ENCODE measurements at regions not wholly inside any gene's neighbourhood (a gene's known extent, or its start where the extent isn't known, plus 50 kb on each side); places are given as distances from the start of the nearest gene placed in this dataset.

- TF ChIP-seq, protein P1, sequence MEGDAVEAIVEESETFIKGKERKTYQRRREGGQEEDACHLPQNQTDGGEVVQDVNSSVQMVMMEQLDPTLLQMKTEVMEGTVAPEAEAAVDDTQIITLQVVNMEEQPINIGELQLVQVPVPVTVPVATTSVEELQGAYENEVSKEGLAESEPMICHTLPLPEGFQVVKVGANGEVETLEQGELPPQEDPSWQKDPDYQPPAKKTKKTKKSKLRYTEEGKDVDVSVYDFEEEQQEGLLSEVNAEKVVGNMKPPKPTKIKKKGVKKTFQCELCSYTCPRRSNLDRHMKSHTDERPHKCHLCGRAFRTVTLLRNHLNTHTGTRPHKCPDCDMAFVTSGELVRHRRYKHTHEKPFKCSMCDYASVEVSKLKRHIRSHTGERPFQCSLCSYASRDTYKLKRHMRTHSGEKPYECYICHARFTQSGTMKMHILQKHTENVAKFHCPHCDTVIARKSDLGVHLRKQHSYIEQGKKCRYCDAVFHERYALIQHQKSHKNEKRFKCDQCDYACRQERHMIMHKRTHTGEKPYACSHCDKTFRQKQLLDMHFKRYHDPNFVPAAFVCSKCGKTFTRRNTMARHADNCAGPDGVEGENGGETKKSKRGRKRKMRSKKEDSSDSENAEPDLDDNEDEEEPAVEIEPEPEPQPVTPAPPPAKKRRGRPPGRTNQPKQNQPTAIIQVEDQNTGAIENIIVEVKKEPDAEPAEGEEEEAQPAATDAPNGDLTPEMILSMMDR (IDR thresholded peaks at IDR 0.05) = no peak
- no peak for TF ChIP-seq POLR2AphosphoS5 (IDR thresholded peaks at IDR 0.05)
- no peak for TF ChIP-seq POLR2A (IDR thresholded peaks at IDR 0.05)
- no peak for TF ChIP-seq EP300 (IDR thresholded peaks at IDR 0.05)
- Histone ChIP-seq H3K4me1 (peaks cover 5 to 17% (median 13%) of the 10 kb centered on the region in 4 donors), H3K4me3 (no peak overlapping the region), H3K27ac (no peak overlapping the region), H3K9me3 (no peaks in the 10 kb centered on the region), H3K36me3 (no peaks in the 10 kb centered on the region), H3K27me3 (no peaks in the 10 kb centered on the region)
- DNase-seq (no peak), ATAC-seq (ENCODE audit: low FRiP score in 2 of 2) (no peak)
- 88 to 93% methylated on average over 1 of the region's 1 CpG for WGBS, 2 donors
Measured at GRCh38 chr6:113676968-113677367, 180.2 kb upstream of the MARCKS start.

GRCh38 chr6:113679051-113679450 is 178.1 kb upstream of the MARCKS start:
- H3K4me3 ChIP-seq = no peak overlapping the region
- ATAC-seq (ENCODE audit: low FRiP score in 2 of 2) (no peak), DNase-seq (no peak)
- WGBS, 2 donors = 56 to 75% methylated on average over 3 of the region's 3 CpGs
- H3K9me3 ChIP-seq = no peaks in the 10 kb centered on the region
- H3K36me3 ChIP-seq = no peaks in the 10 kb centered on the region
- peaks cover 0 to 2% (median 0%) of the 10 kb centered on the region in 4 donors for H3K4me1 ChIP-seq
- no peaks in the 10 kb centered on the region for H3K27me3 ChIP-seq
- TF ChIP-seq POLR2AphosphoS5 (IDR thresholded peaks at IDR 0.05) = no peak
- TF ChIP-seq, protein P1 (IDR thresholded peaks at IDR 0.05) = no peak
- no peak for TF ChIP-seq POLR2A (IDR thresholded peaks at IDR 0.05)
- TF ChIP-seq EP300 (IDR thresholded peaks at IDR 0.05) = no peak
- H3K27ac ChIP-seq = no peak overlapping the region

- 89% methylated on average over 2 of the region's 2 CpGs for WGBS, 2 donors
- no peaks in the 10 kb centered on the region for H3K9me3 ChIP-seq
- no peak overlapping the region for H3K4me3 ChIP-seq
- DNase-seq (no peak), ATAC-seq (ENCODE audit: low FRiP score in 2 of 2) (no peak)
- no peak for TF ChIP-seq POLR2A (IDR thresholded peaks at IDR 0.05)
- TF ChIP-seq EP300 (IDR thresholded peaks at IDR 0.05) = no peak
- no peak for TF ChIP-seq POLR2AphosphoS5 (IDR thresholded peaks at IDR 0.05)
- TF ChIP-seq, protein P1 (IDR thresholded peaks at IDR 0.05) = no peak
- H3K36me3 ChIP-seq = no peaks in the 10 kb centered on the region
- peaks cover 0 to 5% (median 1%) of the 10 kb centered on the region in 4 donors for H3K4me1 ChIP-seq
- H3K27ac ChIP-seq = no peak overlapping the region
- H3K27me3 ChIP-seq = no peaks in the 10 kb centered on the region
Measured at GRCh38 chr6:113680301-113680700, 176.8 kb upstream of the MARCKS start.

DNA sequence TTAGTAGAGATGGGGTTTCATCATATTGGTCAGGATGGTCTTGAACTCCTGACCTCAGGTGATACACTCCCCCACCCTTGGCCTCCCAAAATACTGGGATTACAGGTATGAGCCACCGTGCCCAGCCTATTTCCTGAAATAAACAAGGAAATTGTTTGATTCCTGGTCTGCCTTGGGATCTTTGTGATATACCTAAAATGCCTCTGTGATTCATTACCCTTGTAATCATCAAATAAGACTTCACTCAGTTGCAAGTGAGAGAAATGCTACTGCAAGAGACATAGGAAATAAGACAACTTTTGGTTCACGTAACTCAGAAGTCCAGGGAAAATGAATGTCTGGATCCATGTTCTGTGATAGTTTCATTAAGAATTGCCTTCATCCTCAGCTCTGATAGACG is 173.2 kb upstream of the MARCKS start:
- Histone ChIP-seq H3K9me3 (no peaks in the 10 kb centered on the region), H3K27me3 (no peaks in the 10 kb centered on the region), H3K27ac (peak overlapping the region in 1 of 4 donors; percentile 12), H3K36me3 (no peaks in the 10 kb centered on the region), H3K4me3 (no peak overlapping the region), H3K4me1 (peaks cover 0 to 8% (median 3%) of the 10 kb centered on the region in 4 donors)
- ATAC-seq (ENCODE audit: low FRiP score in 2 of 2) = no peak
- no peak for DNase-seq
- TF ChIP-seq POLR2A (IDR thresholded peaks at IDR 0.05) = no peak
- no peak for TF ChIP-seq EP300 (IDR thresholded peaks at IDR 0.05)
- TF ChIP-seq, protein P1 (IDR thresholded peaks at IDR 0.05) = no peak
- no peak for TF ChIP-seq POLR2AphosphoS5 (IDR thresholded peaks at IDR 0.05)
- 85 to 87% methylated on average over 3 of the region's 3 CpGs for WGBS, 2 donors

DNA sequence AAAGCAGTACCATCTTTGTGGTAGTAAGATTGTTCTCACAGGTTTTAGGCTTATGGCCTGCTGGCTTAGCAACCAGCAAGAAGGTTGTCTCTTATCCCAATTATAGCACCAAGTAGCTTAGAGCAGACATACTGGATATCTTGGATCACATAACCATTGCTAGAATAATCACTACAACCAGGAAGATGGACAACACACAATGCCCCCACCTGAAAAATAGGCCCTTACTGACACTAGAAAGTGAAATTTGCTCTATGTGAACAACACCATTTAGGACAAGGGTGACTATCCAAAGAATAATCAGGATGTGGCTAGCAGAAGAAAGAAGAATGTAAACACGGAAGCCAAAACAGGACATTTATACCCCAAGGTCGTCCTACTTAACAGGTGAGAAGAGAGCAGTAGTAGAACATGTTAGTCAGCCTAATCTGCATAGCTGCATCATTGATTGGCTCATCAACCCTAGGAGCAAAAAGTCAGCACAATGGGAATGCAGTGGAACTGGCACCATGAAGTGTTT is 172.7 kb upstream of the MARCKS start:
- DNase-seq = no peak

More for the DNA sequence above, 172.7 kb upstream of the MARCKS start:
- no peak for TF ChIP-seq EP300 (IDR thresholded peaks at IDR 0.05)
- no peak for TF ChIP-seq POLR2AphosphoS5 (IDR thresholded peaks at IDR 0.05)
- TF ChIP-seq POLR2A (IDR thresholded peaks at IDR 0.05) = no peak
- TF ChIP-seq, protein P1 (IDR thresholded peaks at IDR 0.05) = no peak
- no peaks in the 10 kb centered on the region for H3K36me3 ChIP-seq
- 51 to 59% methylated on average over 2 of the region's 2 CpGs for WGBS, 2 donors
- H3K27me3 ChIP-seq = no peaks in the 10 kb centered on the region
- H3K27ac ChIP-seq = peak overlapping the region in 1 of 4 donors; percentile 12
- H3K4me3 ChIP-seq = no peak overlapping the region
- H3K4me1 ChIP-seq = peaks cover 0 to 8% (median 2%) of the 10 kb centered on the region in 4 donors
- no peaks in the 10 kb centered on the region for H3K9me3 ChIP-seq
- no peak for ATAC-seq (ENCODE audit: low FRiP score in 2 of 2)
